Hematopoietic multipotent progenitor cell (in vitro differentiated cells): ENCODE measurements at regions not wholly inside any gene's neighbourhood (a gene's known extent, or its start where the extent isn't known, plus 50 kb on each side); places are given as distances from the start of the nearest gene placed in this dataset.

Experiments
- DNase-seq, 3 donors: peaks; one replicate each; pipeline ENCODE4 v3.0.0-alpha.2; 2011 to 2015; ENCODE audit warnings: low read depth in 2 of 3, low spot score in 2 of 3

DNA sequence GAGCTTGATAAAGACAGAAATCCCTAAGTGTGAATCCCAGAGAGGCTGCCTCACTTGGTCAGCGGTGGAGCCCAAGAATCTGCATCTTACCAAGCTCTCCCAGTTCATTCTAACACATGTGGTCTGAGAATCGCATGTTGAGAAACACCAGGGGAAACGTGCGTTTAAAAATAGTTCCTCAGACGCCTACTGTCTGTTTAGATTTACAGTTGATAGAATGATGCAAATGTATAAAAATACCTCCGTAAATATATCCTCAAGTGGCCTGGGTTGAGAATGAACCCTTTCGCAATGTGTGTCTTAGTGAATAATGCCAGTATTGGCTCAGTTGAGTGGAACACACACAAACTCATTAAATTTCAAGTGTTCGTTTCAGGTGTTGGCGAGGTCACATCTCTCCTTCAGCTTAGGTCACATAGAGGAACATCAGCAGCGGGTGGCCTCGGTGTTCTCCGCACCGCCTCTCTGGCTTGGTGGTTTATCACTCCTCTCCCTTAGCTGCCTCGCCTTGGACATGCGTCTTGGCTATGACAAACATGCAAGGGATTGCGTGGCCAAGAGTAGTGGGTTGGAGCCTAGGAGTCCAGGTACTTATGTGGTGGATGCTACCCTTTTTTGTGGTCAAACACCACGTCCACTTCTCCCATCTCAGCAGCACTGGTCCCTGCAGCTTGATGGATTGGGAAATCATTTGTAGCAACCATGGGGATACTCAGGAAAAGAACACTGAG, 117.6 kb upstream of the SPATA13 start:
- DNase-seq = no peak

GRCh38 chr13:24043590-24044350, 116.8 kb upstream of the SPATA13 start:
- no peak for DNase-seq

GRCh38 chr13:24045597-24045996, 114.9 kb upstream of the SPATA13 start:
- no peak for DNase-seq

DNA sequence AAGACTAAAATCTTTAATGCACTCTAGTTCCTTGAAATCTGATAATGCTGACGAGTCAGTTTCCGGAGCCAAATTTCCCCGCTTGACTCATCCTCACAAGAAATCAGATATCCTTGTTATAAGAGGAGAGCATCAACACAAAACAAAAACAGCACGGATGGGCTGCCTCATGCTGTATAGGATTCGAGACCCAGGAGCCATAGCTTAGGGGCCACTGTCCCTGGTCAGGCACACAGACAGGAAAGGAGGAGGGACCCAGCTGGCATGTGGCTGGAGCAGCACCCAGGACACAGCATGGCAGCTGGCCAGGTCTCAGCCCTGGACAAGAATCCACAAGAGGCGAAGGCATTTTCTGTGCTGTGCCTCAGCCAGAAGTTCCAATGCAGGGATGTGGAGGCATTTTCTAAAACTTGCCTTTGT, 110.2 kb upstream of the SPATA13 start:
- no peak for DNase-seq

DNA sequence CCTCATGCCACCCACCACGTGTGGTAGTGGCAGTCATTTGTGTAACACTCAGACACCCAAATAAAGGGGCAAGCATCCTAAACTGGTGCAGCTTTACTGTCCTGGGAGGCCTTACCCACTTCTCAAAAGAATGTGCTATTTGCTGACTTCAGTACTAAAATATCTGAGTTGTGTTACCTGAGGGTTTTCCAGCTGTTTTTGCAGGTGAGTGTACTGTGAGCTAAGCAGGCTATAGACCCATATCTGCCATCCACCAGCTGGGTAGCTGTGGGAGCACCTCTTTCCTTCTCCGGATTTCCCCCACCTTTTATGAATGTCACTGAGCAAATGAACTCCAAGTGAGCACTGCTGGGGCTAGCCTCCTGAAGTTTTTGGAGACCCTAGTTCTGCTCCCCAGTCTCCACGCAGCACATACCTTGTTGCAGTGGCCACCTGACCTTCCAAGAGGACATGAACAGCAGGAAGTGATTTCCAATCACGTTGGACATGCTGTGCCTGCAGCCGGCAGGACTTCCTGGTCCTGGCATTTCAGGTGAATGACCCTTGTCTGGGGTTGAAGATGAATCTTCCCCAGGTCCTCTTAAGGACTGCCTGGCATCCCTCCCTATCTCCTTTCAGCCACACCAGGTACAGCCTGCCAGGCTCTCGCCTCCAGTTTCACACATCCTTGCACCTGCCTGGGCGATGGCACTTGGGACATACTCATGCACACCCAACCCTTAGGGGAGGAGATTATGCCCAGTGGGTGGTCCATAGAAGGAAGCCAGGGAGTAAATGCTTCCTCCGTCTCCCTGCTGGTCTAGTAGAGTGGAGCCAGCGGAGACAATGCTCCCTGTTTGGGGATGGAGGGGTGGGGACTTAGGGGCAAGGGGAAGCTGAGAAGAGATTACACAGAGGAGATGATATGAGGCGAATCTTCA, 109.5 kb upstream of the SPATA13 start:
- DNase-seq = no peak

DNA sequence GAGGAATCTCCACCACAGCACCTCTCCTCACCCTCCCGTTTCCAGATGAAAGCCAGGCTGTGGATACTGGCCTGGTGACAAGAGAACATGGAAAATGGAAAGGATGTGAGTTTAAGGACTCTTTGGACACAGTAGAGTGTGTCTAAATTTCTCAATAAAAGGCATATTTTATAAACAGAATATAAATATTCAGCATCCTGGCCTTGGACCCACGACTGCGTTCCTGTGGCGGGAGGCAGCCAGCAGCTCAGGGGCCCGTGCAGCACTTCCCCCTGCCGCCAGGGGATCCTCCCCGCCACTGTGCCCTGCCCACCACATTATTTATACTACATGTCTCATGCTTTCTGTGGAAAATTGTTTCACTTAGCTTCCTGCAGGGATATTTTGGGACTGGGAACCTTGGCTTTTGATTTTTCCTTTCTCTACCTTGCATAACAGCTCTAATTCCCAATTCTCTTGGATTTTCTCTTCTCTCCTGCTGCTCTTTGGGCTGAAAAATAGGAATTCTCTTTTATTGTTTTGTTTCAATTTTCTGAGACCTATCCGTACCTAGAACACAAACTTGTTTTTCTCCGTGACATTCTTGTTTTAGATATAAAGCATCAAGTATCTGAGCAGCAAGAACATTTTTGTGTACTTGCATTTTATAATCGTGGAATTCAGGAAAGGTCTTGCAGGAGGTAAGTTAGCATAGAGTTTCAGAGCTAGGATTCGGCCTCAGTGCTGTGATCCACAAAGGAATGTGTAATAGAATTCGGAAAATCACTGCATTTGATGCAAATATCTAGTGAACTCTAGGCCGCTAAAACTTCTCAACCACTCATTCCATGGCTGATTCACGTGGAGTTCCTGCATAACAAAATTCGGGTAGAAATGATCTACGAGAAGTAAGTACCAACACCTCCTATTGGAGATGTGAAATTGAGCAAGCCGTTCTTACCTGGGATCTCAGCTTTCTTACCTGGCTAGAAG, 107.7 kb upstream of the SPATA13 start:
- peak in 1 of 3 donors; percentile 23 for DNase-seq

DNA sequence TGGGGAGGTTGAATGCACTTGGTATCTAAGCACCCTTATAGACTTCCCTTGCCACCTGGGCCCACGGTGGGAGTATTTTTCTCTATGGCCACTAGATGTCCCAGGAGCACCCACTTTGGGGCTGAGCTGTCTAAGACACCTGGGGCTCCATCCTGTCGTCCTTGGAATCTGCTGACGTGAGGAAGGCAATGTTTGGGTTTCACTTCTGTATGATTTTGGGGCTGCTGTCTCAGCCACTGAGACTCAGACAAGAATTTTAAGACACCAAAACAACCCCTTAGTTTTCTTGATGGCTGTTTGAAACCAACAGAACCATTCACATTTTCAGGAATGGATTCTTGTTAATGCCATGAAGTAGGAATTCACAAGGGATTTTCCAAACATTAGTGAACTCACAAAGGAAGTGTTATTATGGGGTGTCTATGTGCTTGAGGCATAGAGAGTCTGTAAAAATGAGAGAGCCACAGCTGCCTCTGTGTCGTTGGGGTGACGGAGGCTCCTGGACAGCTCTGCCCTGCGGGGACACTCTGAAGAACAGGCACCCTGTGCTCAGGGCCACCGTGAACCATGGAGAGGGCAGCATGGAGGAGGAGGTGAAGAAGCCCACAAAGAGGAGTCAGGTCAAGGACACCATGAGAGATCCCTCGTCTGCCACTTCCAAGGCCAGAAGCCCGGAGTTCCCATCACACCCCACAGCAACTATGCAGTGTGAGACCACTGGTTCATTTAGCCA, 106.8 kb upstream of the SPATA13 start:
- DNase-seq = peak; percentile 17 to 80 (median 61)

DNA sequence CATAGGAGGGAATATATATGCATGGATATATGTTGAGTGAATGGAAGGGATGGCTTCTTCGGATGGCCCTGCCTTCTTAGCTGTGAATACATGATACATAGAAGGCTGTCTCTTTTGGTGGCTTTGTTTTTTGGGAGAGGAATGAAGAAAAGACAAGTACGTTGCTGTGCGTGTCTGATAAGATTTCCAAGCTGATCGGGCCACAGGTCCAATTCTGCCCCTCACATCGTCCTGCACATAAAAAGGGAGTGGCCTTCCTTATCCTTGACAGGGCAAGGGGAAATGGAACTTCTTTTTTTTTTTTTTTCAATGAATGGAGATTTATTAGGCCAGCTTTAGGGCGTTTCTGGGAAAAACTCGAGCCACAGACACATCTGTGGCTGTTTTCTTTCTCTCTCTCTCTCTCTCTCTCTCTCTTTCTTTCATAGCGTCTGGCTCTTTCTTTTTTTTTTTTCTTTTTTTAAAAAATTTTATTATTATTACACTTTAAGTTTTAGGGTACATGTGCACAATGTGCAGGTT, 103.8 kb upstream of the SPATA13 start:
- DNase-seq = no peak

- DNase-seq = no peak
Observed at GRCh38 chr13:24060993-24061392, 99.5 kb upstream of the SPATA13 start.

GRCh38 chr13:24063281-24063877, 97.1 kb upstream of the SPATA13 start:
- peak in 1 of 3 donors; percentile 21 for DNase-seq

DNA sequence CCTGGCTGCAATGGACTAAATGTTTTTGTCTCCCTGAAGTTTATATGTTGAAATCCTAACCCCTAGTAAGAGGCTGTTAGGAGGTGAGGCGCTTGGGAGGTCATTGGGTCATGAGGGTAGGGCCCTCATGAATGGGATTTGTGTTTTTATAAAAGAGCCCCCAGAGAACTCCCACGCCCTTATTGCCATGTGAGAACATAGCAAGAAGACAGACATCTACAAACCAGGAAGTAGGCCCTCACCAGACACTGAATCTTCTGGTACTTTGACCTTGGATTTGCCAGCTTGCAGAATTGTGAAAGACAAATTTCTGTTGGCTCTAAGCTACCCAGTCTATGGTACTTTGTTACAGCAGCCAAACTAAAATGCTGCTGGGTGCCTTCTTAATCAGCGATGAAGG, 96.1 kb upstream of the SPATA13 start:
- no peak for DNase-seq

- DNase-seq = no peak
Observed at GRCh38 chr13:24065176-24065575, 95.3 kb upstream of the SPATA13 start.

DNA sequence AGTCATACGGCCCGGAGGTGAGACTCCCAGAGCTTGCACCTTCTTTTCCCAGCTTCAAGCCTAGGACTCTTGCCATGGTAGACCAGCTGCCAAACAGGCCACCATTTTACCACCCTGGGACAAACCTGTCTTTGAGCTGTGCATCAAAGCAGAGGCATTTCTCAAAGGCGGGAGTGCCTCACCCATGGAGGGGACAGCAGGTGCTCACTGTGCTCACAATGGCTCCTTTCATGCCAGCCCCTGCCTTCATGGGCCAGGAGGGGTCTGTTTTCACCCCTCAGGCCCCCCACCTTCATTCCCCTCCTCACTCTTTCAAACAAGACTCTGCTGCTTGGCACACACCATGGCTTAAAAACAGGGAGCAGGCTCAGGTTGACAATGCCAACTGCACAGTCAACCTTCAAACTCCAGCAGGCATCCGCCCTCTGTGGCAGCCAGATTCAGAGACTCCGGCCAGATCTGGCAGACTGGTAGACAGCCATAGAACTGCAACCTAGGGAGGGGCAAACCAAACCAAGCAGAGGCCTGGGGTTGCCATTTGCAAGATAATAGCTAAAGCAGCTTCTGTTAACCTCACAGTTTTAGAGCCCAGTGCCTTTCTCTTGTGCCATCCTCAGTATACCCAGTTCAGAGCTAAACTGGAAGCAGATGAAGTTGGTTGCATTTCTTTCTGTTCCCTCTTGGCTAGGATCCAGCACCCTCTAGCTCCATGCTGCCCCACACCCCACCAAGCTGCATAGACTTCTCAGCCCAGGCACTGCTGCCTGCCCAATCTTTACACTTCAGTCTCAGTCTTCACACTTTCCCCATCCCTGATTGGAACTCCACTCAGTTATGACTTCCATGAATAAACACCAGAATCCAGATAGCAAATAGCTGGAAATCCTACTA, 93.9 kb upstream of the SPATA13 start:
- DNase-seq = no peak

- DNase-seq = no peak
Observed at GRCh38 chr13:24068472-24068871, 92.0 kb upstream of the SPATA13 start.

GRCh38 chr13:24071016-24071415, 89.5 kb upstream of the SPATA13 start:
- no peak for DNase-seq

GRCh38 chr13:24071423-24072075, 89.0 kb upstream of the SPATA13 start:
- no peak for DNase-seq

DNA sequence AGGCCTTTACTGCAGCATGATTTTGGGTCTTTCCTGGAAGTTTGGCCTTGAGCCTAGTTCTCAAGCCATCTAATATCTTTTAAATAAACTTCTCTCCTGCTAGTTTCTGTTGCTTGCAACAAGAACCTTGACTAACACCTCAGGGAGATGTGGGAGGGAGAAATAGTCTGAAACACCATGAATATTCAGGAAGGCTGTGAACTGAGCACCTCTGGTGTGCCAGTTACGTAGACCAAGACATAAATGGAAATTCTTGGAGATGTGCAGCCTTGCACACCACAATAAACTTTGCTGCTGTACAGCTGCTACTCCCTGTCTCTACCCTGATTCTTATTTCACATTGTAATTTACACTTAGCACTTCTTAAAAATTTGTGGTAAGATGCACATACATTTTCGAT, 86.9 kb upstream of the SPATA13 start:
- DNase-seq = no peak
